Suprapubic skin (tissue), 4 donors: ENCODE measurements at regions not wholly inside any gene's neighbourhood (a gene's known extent, or its start where the extent isn't known, plus 50 kb on each side); places are given as distances from the start of the nearest gene placed in this dataset.

Experiments used
- EP300 ChIP-seq: sonication (generic); formaldehyde crosslinking; IDR thresholded peaks from one replicate; pipeline ENCODE4 v1.6.1; 2017; ENCODE audit warnings: antibody characterized with exemption
- POLR2A ChIP-seq, 2 donors: fragments of 450-650 bp; IDR thresholded peaks; one replicate each; pipeline ENCODE4 v1.6.1; 2017; ENCODE audit warnings: antibody characterized with exemption in 2 of 2, mild to moderate bottlenecking in 2 of 2, moderate library complexity in 2 of 2
- POLR2AphosphoS5 ChIP-seq, 3 donors: sonication (generic); formaldehyde crosslinking; IDR thresholded peaks; one replicate each; pipeline ENCODE4 v1.6.1; 2017; ENCODE audit warnings: antibody characterized with exemption in 3 of 3
- TF ChIP-seq, protein P1 (sequence below), 2 donors: fragments of 200-600 bp in 1 of 2; fragments of 450-650 bp in 1 of 2; sonication (generic) in 1 of 2; IDR thresholded peaks; one replicate each; pipeline ENCODE4 v1.5.1; 2016 to 2019; ENCODE audit warnings: antibody characterized with exemption in 2 of 2, mild to moderate bottlenecking in 1 of 2, moderate library complexity in 1 of 2

DNA sequence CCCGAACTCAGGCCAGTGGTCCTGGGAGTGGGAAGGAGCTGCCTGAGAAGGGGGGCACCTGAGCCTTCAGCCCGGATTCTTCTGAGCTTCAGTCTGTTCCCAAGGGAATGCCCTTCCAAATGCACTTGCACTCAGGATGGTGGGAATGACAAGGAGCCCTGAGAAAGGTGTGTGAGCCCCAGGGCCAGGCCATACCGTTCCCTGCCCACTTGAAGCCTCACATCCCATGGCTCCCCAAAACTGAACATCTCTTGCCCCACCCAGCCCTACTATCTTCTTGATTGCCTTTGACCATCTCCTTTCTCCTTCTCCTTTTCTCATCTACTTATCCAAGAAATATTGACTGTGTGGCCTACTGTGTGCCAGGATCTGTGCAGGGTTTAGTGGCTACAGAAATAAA is 84.4 kb upstream of the HSPA9 start:
- TF ChIP-seq, protein P1, sequence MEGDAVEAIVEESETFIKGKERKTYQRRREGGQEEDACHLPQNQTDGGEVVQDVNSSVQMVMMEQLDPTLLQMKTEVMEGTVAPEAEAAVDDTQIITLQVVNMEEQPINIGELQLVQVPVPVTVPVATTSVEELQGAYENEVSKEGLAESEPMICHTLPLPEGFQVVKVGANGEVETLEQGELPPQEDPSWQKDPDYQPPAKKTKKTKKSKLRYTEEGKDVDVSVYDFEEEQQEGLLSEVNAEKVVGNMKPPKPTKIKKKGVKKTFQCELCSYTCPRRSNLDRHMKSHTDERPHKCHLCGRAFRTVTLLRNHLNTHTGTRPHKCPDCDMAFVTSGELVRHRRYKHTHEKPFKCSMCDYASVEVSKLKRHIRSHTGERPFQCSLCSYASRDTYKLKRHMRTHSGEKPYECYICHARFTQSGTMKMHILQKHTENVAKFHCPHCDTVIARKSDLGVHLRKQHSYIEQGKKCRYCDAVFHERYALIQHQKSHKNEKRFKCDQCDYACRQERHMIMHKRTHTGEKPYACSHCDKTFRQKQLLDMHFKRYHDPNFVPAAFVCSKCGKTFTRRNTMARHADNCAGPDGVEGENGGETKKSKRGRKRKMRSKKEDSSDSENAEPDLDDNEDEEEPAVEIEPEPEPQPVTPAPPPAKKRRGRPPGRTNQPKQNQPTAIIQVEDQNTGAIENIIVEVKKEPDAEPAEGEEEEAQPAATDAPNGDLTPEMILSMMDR (IDR thresholded peaks at IDR 0.05), result no peak
- TF ChIP-seq POLR2AphosphoS5 (IDR thresholded peaks at IDR 0.05), result no peak
- no peak for TF ChIP-seq EP300
- no peak for TF ChIP-seq POLR2A (IDR thresholded peaks at IDR 0.05)
